ENCODE measurements at regions not wholly inside any gene's neighbourhood (a gene's known extent, or its start where the extent isn't known, plus 50 kb on each side); places are given as distances from the start of the nearest gene placed in this dataset.
"Not testable (repeated sequence)": the region's sequence is repeated elsewhere in the genome, so short reads cannot be mapped to it uniquely, and the experiment has no call there.

GRCh38 chr12:32010631-32011336 lies 51.6 kb downstream of the RESF1 start:
- no peak for DNase-seq

- no peak for DNase-seq
These were observed 53.1 kb downstream of the RESF1 start for GRCh38 chr12:32012249-32012785.

GRCh38 chr12:32015036-32015435 lies 55.8 kb downstream of the RESF1 start:
- peak in 1 of 2 donors; percentile 35 for DNase-seq

- no peak for DNase-seq
These were observed 57.7 kb downstream of the RESF1 start for GRCh38 chr12:32016680-32017482.

GRCh38 chr12:32021346-32021773 lies 62.1 kb downstream of the RESF1 start:
- no peak for DNase-seq

- not testable (repeated sequence) for DNase-seq
These were observed 63.2 kb downstream of the RESF1 start for GRCh38 chr12:32022387-32022786.

- DNase-seq, result not testable (repeated sequence)
These were observed 64.6 kb downstream of the RESF1 start for GRCh38 chr12:32023861-32024260.

- DNase-seq, result no peak
These were observed 65.8 kb downstream of the RESF1 start for GRCh38 chr12:32024884-32025592.

- no peak for DNase-seq
These were observed 66.7 kb downstream of the RESF1 start for GRCh38 chr12:32025906-32026305.

GRCh38 chr12:32027684-32028365 lies 68.6 kb downstream of the RESF1 start:
- DNase-seq, result peak in 1 of 2 donors; percentile 73

- DNase-seq, result no peak
These were observed 70.9 kb downstream of the RESF1 start for GRCh38 chr12:32030151-32030550.

GRCh38 chr12:32030676-32031075 lies 71.5 kb downstream of the RESF1 start:
- no peak for DNase-seq

GRCh38 chr12:32031109-32031508 lies 71.9 kb downstream of the RESF1 start:
- peak in 1 of 2 donors; percentile 26 for DNase-seq

- no peak for DNase-seq
These were observed 73.1 kb downstream of the RESF1 start for GRCh38 chr12:32032205-32032810.

GRCh38 chr12:32033406-32033805 lies 73.2 kb upstream of the BICD1 start:
- DNase-seq, result no peak

- DNase-seq, result no peak
These were observed 72.6 kb upstream of the BICD1 start for GRCh38 chr12:32034045-32034444.

GRCh38 chr12:32036477-32037263 lies 70.0 kb upstream of the BICD1 start:
- no peak for DNase-seq

- DNase-seq, result no peak
These were observed 67.3 kb upstream of the BICD1 start for GRCh38 chr12:32039347-32039746.

GRCh38 chr12:32039917-32040575 lies 66.6 kb upstream of the BICD1 start:
- DNase-seq, result no peak

- no peak for DNase-seq
These were observed 62.6 kb upstream of the BICD1 start for GRCh38 chr12:32043928-32044549.

Measured in bone marrow (tissue), 2 donors.